ENCODE measurements at regions not wholly inside any gene's neighbourhood (a gene's known extent, or its start where the extent isn't known, plus 50 kb on each side); places are given as distances from the start of the nearest gene placed in this dataset.

- DNase-seq (ENCODE audit: low read depth in 2 of 3, low spot score in 2 of 3): no peak
Measured at GRCh38 chr15:81492969-81493645, 119.1 kb upstream of the TMC3 start.

GRCh38 chr15:81492331-81492968 is 118.4 kb upstream of the TMC3 start:
- no peak for DNase-seq (ENCODE audit: low read depth in 2 of 3, low spot score in 2 of 3)

GRCh38 chr15:81491414-81492096 is 117.5 kb upstream of the TMC3 start:
- no peak for DNase-seq (ENCODE audit: low read depth in 2 of 3, low spot score in 2 of 3)

- no peak for DNase-seq (ENCODE audit: low read depth in 2 of 3, low spot score in 2 of 3)
Measured at GRCh38 chr15:81485806-81486205, 111.8 kb upstream of the TMC3 start.

- DNase-seq (ENCODE audit: low read depth in 2 of 3, low spot score in 2 of 3): no peak
Measured at GRCh38 chr15:81484086-81484955, 110.3 kb upstream of the TMC3 start.

- no peak for DNase-seq (ENCODE audit: low read depth in 2 of 3, low spot score in 2 of 3)
Measured at GRCh38 chr15:81483496-81483895, 109.5 kb upstream of the TMC3 start.

GRCh38 chr15:81481346-81481745 is 107.3 kb upstream of the TMC3 start:
- no peak for DNase-seq (ENCODE audit: low read depth in 2 of 3, low spot score in 2 of 3)

- DNase-seq (ENCODE audit: low read depth in 2 of 3, low spot score in 2 of 3): peak in 1 of 3 experiments; percentile 12
Measured at GRCh38 chr15:81480645-81481053, 106.6 kb upstream of the TMC3 start.

GRCh38 chr15:81478354-81478753 is 104.3 kb upstream of the TMC3 start:
- no peak for DNase-seq (ENCODE audit: low read depth in 2 of 3, low spot score in 2 of 3)

- no peak for DNase-seq (ENCODE audit: low read depth in 2 of 3, low spot score in 2 of 3)
Measured at GRCh38 chr15:81475926-81476325, 101.9 kb upstream of the TMC3 start.

- DNase-seq (ENCODE audit: low read depth in 2 of 3, low spot score in 2 of 3): no peak
Measured at GRCh38 chr15:81475471-81475870, 101.5 kb upstream of the TMC3 start.

- no peak for DNase-seq (ENCODE audit: low read depth in 2 of 3, low spot score in 2 of 3)
Measured at GRCh38 chr15:81473946-81474345, 99.9 kb upstream of the TMC3 start.

- DNase-seq (ENCODE audit: low read depth in 2 of 3, low spot score in 2 of 3): no peak
Measured at GRCh38 chr15:81473177-81473576, 99.2 kb upstream of the TMC3 start.

GRCh38 chr15:81471151-81471550 is 97.1 kb upstream of the TMC3 start:
- DNase-seq (ENCODE audit: low read depth in 2 of 3, low spot score in 2 of 3): no peak

GRCh38 chr15:81469154-81469553 is 95.1 kb upstream of the TMC3 start:
- DNase-seq (ENCODE audit: low read depth in 2 of 3, low spot score in 2 of 3): no peak

GRCh38 chr15:81466741-81467140 is 92.7 kb upstream of the TMC3 start:
- no peak for DNase-seq (ENCODE audit: low read depth in 2 of 3, low spot score in 2 of 3)

GRCh38 chr15:81454024-81454423 is 80.0 kb upstream of the TMC3 start:
- DNase-seq (ENCODE audit: low read depth in 2 of 3, low spot score in 2 of 3): no peak

- DNase-seq (ENCODE audit: low read depth in 2 of 3, low spot score in 2 of 3): no peak
Measured at GRCh38 chr15:81450721-81451120, 76.7 kb upstream of the TMC3 start.

- no peak for DNase-seq (ENCODE audit: low read depth in 2 of 3, low spot score in 2 of 3)
Measured at GRCh38 chr15:81449836-81450474, 75.9 kb upstream of the TMC3 start.

GRCh38 chr15:81443040-81443820 is 69.2 kb upstream of the TMC3 start:
- DNase-seq (ENCODE audit: low read depth in 2 of 3, low spot score in 2 of 3): no peak

Data from activated CD8-positive, alpha-beta memory T cell treated with anti-CD3 and anti-CD28 coated beads for 48 hours (primary cell).